SH-SY5Y (cell line): ENCODE measurements at regions not wholly inside any gene's neighbourhood (a gene's known extent, or its start where the extent isn't known, plus 50 kb on each side); places are given as distances from the start of the nearest gene placed in this dataset.

Experiments
- GATA2 ChIP-seq: IDR thresholded peaks from 2 replicates; pipeline ENCODE4 v1.6.1; 2011; ENCODE audit warnings: mild to moderate bottlenecking, low read depth, low read length
- GATA3 ChIP-seq: IDR thresholded peaks from 2 replicates; pipeline ENCODE4 v1.6.1; 2011; ENCODE audit warnings: low read depth, mild to moderate bottlenecking, low read length, moderate library complexity

GRCh38 chr4:185997296-185997695 is 71.7 kb upstream of the TLR3 start:
- TF ChIP-seq GATA2 (no peak), GATA3 (no peak)
